ENCODE measurements at regions not wholly inside any gene's neighbourhood (a gene's known extent, or its start where the extent isn't known, plus 50 kb on each side); places are given as distances from the start of the nearest gene placed in this dataset.
"Not testable (repeated sequence)": the region's sequence is repeated elsewhere in the genome, so short reads cannot be mapped to it uniquely, and the experiment has no call there.

GRCh38 chr3:27623085-27623753 is 98.9 kb downstream of the EOMES start:
- no peaks in the 10 kb centered on the region for H3K9me3 ChIP-seq (ENCODE audit: control insufficient read depth, low read length, poor library complexity, severe bottlenecking)
- Mint-ChIP-seq H3K4me1 (peaks cover 8% of the 10 kb centered on the region), H3K4me3 (no peak overlapping the region), H3K27me3 (no peaks in the 10 kb centered on the region), H3K27ac (no peak overlapping the region), H3K36me3 (ENCODE audit: low read depth) (no peaks in the 10 kb centered on the region)
- ATAC-seq (no peak), DNase-seq (no peak)

DNA sequence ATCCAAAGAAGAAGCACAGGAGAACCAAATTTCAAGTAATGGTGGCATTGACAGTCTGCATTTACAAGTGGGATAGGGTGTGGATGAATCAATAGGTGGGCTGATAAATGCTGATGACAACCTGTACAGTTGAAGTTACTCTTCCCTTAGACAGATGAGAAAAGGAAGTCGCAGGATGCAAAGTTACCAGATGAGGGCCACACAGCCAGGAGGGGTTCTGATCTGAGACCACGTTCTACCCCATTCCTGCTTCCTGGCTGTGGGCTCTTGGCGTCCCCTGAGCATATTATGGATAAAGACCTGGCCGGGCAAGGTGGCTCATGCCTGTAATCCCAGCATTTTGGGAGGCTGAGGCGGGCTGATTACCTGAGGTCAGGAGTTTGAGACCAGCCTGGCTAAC is 104.6 kb downstream of the EOMES start:
- no peaks in the 10 kb centered on the region for H3K27me3 Mint-ChIP-seq
- H3K27ac Mint-ChIP-seq = no peak overlapping the region
- DNase-seq (no peak), ATAC-seq (no peak)
- H3K4me3 Mint-ChIP-seq = no peak overlapping the region
- H3K9me3 ChIP-seq (ENCODE audit: control insufficient read depth, low read length, poor library complexity, severe bottlenecking) = no peaks in the 10 kb centered on the region
- H3K4me1 Mint-ChIP-seq = no peaks in the 10 kb centered on the region
- no peaks in the 10 kb centered on the region for H3K36me3 Mint-ChIP-seq (ENCODE audit: low read depth)

DNA sequence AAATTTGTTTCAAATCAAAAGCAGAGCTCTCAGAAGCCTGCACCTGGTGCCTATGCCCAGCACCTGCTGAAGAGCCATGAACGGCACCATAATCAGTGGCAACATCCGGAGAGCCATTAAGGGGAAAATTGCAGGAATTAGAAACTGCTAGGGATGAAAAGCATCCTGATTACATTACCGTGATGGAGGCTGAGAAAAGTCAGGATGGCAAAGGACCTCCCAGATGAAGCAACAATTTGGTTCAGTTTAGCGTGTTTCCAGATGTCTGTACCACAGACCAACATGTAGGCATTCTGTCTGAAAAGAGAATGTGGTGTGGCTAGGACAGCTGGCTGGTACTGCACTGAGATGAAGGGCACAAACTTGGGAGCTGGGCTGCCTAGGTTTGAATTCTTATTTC is 106.1 kb downstream of the EOMES start:
- DNase-seq (no peak), ATAC-seq (no peak)
- H3K27ac Mint-ChIP-seq = no peak overlapping the region
- H3K27me3 Mint-ChIP-seq = no peaks in the 10 kb centered on the region
- no peaks in the 10 kb centered on the region for H3K4me1 Mint-ChIP-seq
- H3K9me3 ChIP-seq (ENCODE audit: control insufficient read depth, low read length, poor library complexity, severe bottlenecking) = no peaks in the 10 kb centered on the region
- H3K36me3 Mint-ChIP-seq (ENCODE audit: low read depth) = no peaks in the 10 kb centered on the region
- no peak overlapping the region for H3K4me3 Mint-ChIP-seq

- ATAC-seq = no peak
- H3K27me3 Mint-ChIP-seq = no peaks in the 10 kb centered on the region
- no peaks in the 10 kb centered on the region for H3K9me3 ChIP-seq (ENCODE audit: control insufficient read depth, low read length, poor library complexity, severe bottlenecking)
- H3K4me1 Mint-ChIP-seq = no peaks in the 10 kb centered on the region
- H3K4me3 Mint-ChIP-seq = no peak overlapping the region
- no peak overlapping the region for H3K27ac Mint-ChIP-seq
- no peak for DNase-seq
- H3K36me3 Mint-ChIP-seq (ENCODE audit: low read depth) = no peaks in the 10 kb centered on the region
These were observed 106.6 kb downstream of the EOMES start for GRCh38 chr3:27615555-27615954.

GRCh38 chr3:27614592-27614991 is 107.5 kb downstream of the EOMES start:
- H3K9me3 ChIP-seq (ENCODE audit: control insufficient read depth, low read length, poor library complexity, severe bottlenecking) = no peaks in the 10 kb centered on the region
- Mint-ChIP-seq H3K27me3 (no peaks in the 10 kb centered on the region), H3K36me3 (ENCODE audit: low read depth) (no peaks in the 10 kb centered on the region), H3K27ac (no peak overlapping the region), H3K4me3 (no peak overlapping the region), H3K4me1 (no peaks in the 10 kb centered on the region)
- no peak for ATAC-seq
- DNase-seq = no peak

DNA sequence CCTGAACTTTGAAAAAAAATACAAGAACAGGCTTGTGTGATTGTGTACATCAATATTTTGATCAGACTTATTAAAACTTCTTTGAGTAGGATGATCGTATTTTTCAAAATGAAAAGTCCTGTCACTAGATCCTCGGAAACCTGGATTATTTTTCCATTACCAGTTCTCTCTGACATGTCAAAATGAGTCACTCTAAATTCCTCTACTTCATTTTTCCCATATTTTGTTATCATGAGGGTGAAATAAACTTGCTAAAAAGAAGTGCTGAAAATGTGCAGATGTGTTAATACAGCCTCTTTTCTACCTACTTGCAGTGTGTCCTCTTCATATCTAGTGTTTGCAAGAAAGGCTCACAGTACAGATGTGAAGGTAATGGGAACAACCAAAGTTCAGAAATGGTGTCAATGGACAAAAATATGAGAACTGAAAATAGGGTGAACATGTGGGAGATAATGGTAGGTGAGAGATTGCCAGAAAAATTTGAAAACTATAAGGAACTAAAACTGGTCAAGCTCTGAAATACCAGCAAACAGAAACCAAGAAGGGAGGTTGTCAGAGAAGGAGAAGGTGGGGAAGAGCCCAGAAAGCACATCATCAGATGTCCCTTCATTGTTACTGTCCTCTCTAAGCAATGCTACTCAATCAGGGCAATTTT is 108.2 kb downstream of the EOMES start:
- Mint-ChIP-seq H3K27ac (no peak overlapping the region), H3K4me3 (no peak overlapping the region), H3K36me3 (ENCODE audit: low read depth) (no peaks in the 10 kb centered on the region), H3K27me3 (no peaks in the 10 kb centered on the region), H3K4me1 (no peaks in the 10 kb centered on the region)
- ATAC-seq (no peak), DNase-seq (no peak)
- no peaks in the 10 kb centered on the region for H3K9me3 ChIP-seq (ENCODE audit: control insufficient read depth, low read length, poor library complexity, severe bottlenecking)

DNA sequence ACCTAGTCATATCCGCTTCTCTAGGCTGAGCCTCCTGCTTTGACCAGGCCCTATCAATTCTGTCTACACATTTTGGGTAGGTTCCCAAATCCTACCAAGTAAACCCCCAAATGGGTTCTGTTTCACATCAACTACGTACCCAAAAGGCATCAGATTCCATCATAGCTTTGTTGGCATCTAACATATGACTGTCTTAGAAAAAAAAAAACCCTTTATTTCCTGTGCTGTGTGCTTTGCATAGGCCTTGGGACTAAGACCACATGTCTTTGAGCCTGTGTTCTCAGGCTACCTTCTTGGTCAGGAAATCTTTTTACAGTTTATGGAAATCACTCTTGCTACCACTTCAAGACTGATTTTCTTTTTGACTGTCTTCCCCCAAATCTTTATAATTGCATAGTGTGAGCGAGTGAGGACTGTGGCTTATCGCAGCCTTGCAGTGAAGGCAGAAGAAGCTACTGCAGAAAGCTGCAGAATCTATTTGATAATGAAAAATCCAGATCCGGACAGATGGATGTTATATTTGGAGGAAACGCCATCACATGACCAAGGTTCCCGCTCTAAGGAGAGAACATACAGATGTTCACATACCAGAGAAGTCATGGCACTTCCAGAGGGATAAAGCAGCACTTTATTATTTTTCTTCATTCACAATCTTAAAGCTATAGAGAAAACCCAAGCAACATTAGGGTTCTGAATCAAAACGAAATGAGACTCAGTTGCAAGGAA is 111.2 kb downstream of the EOMES start:
- ATAC-seq (no peak), DNase-seq (no peak)
- H3K4me1 Mint-ChIP-seq = peaks cover 2% of the 10 kb centered on the region
- H3K9me3 ChIP-seq (ENCODE audit: control insufficient read depth, low read length, poor library complexity, severe bottlenecking) = no peaks in the 10 kb centered on the region
- no peak overlapping the region for H3K4me3 Mint-ChIP-seq
- H3K27me3 Mint-ChIP-seq = no peaks in the 10 kb centered on the region
- no peaks in the 10 kb centered on the region for H3K36me3 Mint-ChIP-seq (ENCODE audit: low read depth)
- H3K27ac Mint-ChIP-seq = no peak overlapping the region

- H3K4me1 Mint-ChIP-seq = peaks cover 2% of the 10 kb centered on the region
- H3K27ac Mint-ChIP-seq = no peak overlapping the region
- H3K27me3 Mint-ChIP-seq = no peaks in the 10 kb centered on the region
These were observed 114.8 kb downstream of the EOMES start for GRCh38 chr3:27607370-27607769.

GRCh38 chr3:27606537-27606936 is 115.6 kb downstream of the EOMES start:
- no peaks in the 10 kb centered on the region for H3K9me3 ChIP-seq (ENCODE audit: control insufficient read depth, low read length, poor library complexity, severe bottlenecking)
- Mint-ChIP-seq H3K27me3 (no peaks in the 10 kb centered on the region), H3K36me3 (ENCODE audit: low read depth) (no peaks in the 10 kb centered on the region), H3K4me3 (no peak overlapping the region), H3K4me1 (peaks cover 2% of the 10 kb centered on the region), H3K27ac (no peak overlapping the region)
- ATAC-seq = no peak
- no peak for DNase-seq

More at GRCh38 chr3:27607370-27607769, 114.8 kb downstream of the EOMES start:
- no peak for DNase-seq
- Mint-ChIP-seq H3K36me3 (ENCODE audit: low read depth) (no peaks in the 10 kb centered on the region), H3K4me3 (no peak overlapping the region)
- no peak for ATAC-seq
- H3K9me3 ChIP-seq (ENCODE audit: control insufficient read depth, low read length, poor library complexity, severe bottlenecking) = no peaks in the 10 kb centered on the region

- ATAC-seq; H3K27ac Mint-ChIP-seq; DNase-seq; H3K4me3 Mint-ChIP-seq; H3K36me3 Mint-ChIP-seq (ENCODE audit: low read depth); H3K27me3 Mint-ChIP-seq; H3K4me1 Mint-ChIP-seq; H3K9me3 ChIP-seq (ENCODE audit: control insufficient read depth, low read length, poor library complexity, severe bottlenecking): not testable (repeated sequence)
These were observed 117.1 kb upstream of the SLC4A7 start for GRCh38 chr3:27601311-27601710.

DNA sequence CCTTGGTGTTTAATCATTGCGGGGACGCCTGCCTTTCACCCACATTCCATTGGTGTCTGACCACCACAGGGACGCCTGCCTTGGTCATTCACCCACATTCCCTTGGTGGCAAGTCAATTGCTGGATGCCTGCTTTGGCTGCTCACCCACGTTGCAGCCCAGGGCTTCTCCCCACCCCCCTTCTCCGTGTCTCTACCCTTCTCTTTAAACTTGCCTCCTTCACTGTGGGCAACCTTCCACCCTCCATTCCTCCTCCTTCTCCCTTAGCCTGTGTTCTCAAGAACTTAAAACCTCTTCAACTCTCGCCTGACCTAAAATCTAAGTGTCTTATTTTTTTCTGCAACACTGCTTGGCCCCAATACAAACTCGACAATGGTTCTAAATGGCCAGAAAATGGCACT is 115.6 kb upstream of the SLC4A7 start:
- H3K4me1 Mint-ChIP-seq; H3K4me3 Mint-ChIP-seq; DNase-seq; ATAC-seq; H3K9me3 ChIP-seq (ENCODE audit: control insufficient read depth, low read length, poor library complexity, severe bottlenecking); H3K36me3 Mint-ChIP-seq (ENCODE audit: low read depth); H3K27ac Mint-ChIP-seq; H3K27me3 Mint-ChIP-seq: not testable (repeated sequence)

- Mint-ChIP-seq H3K36me3 (ENCODE audit: low read depth) (no peaks in the 10 kb centered on the region), H3K4me3 (no peak overlapping the region), H3K4me1 (peaks cover 7% of the 10 kb centered on the region), H3K27me3 (no peaks in the 10 kb centered on the region), H3K27ac (no peak overlapping the region)
- ATAC-seq (no peak), DNase-seq (no peak)
- H3K9me3 ChIP-seq (ENCODE audit: control insufficient read depth, low read length, poor library complexity, severe bottlenecking) = no peaks in the 10 kb centered on the region
These were observed 112.7 kb upstream of the SLC4A7 start for GRCh38 chr3:27596921-27597320.

GRCh38 chr3:27596334-27596841 is 112.2 kb upstream of the SLC4A7 start:
- no peaks in the 10 kb centered on the region for H3K27me3 Mint-ChIP-seq

More at GRCh38 chr3:27596334-27596841, 112.2 kb upstream of the SLC4A7 start:
- H3K9me3 ChIP-seq (ENCODE audit: control insufficient read depth, low read length, poor library complexity, severe bottlenecking) = no peaks in the 10 kb centered on the region
- Mint-ChIP-seq H3K27ac (no peak overlapping the region), H3K4me1 (peaks cover 13% of the 10 kb centered on the region), H3K4me3 (no peak overlapping the region), H3K36me3 (ENCODE audit: low read depth) (no peaks in the 10 kb centered on the region)
- no peak for ATAC-seq
- no peak for DNase-seq
